Tibial nerve (tissue), 4 donors: ENCODE measurements at regions not wholly inside any gene's neighbourhood (a gene's known extent, or its start where the extent isn't known, plus 50 kb on each side); places are given as distances from the start of the nearest gene placed in this dataset.

ENCODE experiments used
- EP300 ChIP-seq, 2 donors: sonication (generic); formaldehyde crosslinking; IDR thresholded peaks; one replicate each; pipeline ENCODE4 v1.6.1; 2017; ENCODE audit warnings: antibody characterized with exemption in 2 of 2, mild to moderate bottlenecking in 1 of 2
- POLR2A ChIP-seq, 2 donors: fragments of 450-650 bp; IDR thresholded peaks; one replicate each; pipeline ENCODE4 v1.6.1; 2017; ENCODE audit warnings: antibody characterized with exemption in 2 of 2, mild to moderate bottlenecking in 2 of 2, moderate library complexity in 2 of 2
- TF ChIP-seq, protein P1 (sequence below), 5 experiments: fragments of 200-600 bp in 3 of 5; fragments of 450-650 bp in 2 of 5; sonication (generic) in 3 of 5; IDR thresholded peaks; one replicate each; pipeline ENCODE4 v1.5.1; 2016 to 2019; ENCODE audit warnings: antibody characterized with exemption in 5 of 5, mild to moderate bottlenecking in 3 of 5, moderate library complexity in 2 of 5

DNA sequence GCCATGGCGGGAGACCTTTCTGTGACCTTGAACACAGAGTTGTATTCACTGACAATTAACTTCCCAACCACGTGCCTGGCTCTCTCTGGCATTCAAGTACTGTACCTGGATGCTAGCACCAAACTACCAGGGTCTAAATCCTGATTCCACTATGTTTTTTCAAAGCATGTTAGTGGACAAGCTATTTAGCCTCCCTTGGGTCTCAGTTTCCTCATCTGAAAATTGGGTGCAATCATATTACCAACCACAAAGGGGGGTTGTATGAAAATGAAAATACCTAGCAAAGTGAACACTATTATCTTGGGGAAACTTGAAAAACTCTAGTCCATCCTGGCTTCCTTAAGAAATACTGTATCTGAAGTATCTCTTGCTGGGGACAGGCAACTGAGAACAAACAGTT lies 308.7 kb upstream of the SGK1 start:
- no peak for TF ChIP-seq POLR2A (IDR thresholded peaks at IDR 0.05)
- TF ChIP-seq, protein P1, sequence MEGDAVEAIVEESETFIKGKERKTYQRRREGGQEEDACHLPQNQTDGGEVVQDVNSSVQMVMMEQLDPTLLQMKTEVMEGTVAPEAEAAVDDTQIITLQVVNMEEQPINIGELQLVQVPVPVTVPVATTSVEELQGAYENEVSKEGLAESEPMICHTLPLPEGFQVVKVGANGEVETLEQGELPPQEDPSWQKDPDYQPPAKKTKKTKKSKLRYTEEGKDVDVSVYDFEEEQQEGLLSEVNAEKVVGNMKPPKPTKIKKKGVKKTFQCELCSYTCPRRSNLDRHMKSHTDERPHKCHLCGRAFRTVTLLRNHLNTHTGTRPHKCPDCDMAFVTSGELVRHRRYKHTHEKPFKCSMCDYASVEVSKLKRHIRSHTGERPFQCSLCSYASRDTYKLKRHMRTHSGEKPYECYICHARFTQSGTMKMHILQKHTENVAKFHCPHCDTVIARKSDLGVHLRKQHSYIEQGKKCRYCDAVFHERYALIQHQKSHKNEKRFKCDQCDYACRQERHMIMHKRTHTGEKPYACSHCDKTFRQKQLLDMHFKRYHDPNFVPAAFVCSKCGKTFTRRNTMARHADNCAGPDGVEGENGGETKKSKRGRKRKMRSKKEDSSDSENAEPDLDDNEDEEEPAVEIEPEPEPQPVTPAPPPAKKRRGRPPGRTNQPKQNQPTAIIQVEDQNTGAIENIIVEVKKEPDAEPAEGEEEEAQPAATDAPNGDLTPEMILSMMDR (IDR thresholded peaks at IDR 0.05), result no peak
- TF ChIP-seq EP300 (IDR thresholded peaks at IDR 0.05), result no peak
